Colonic mucosa (tissue), 4 donors: ENCODE measurements at regions not wholly inside any gene's neighbourhood (a gene's known extent, or its start where the extent isn't known, plus 50 kb on each side); places are given as distances from the start of the nearest gene placed in this dataset.

ENCODE experiments used
- DNase-seq: peaks from one replicate; pipeline ENCODE4 v3.0.0-alpha.2; 2020
- H3K27ac ChIP-seq: fragments of 200-600 bp; one replicate; pipeline ENCODE4 v1.8.0; 2021
- H3K27me3 ChIP-seq: fragments of 200-600 bp; one replicate; pipeline ENCODE4 v1.8.0; 2021
- H3K36me3 ChIP-seq: fragments of 200-600 bp; one replicate; pipeline ENCODE4 v1.8.0; 2021
- H3K4me1 ChIP-seq: fragments of 200-600 bp; one replicate; pipeline ENCODE4 v1.8.0; 2021; ENCODE audit warnings: mild to moderate bottlenecking
- H3K4me3 ChIP-seq: fragments of 200-600 bp; one replicate; pipeline ENCODE4 v1.8.0; 2021
- H3K9ac ChIP-seq, 2 donors: one replicate each; pipeline ENCODE4 v1.7.0; 2013; ENCODE audit warnings: control low read depth in 2 of 2, low read depth in 2 of 2, low read length in 2 of 2
- H3K9me3 ChIP-seq: fragments of 200-600 bp; one replicate; pipeline ENCODE4 v1.8.0; 2021
- intact Hi-C: fragments of 100-400 bp; cut with DNase I; formaldehyde crosslinking; loops from one replicate; pipeline ENCODE4 v1.14.1; 2022
- TF ChIP-seq, protein P1 (sequence below): fragments of 200-600 bp; IDR thresholded peaks from one replicate; pipeline ENCODE4 v1.8.0; 2022; ENCODE audit warnings: antibody characterized with exemption, mild to moderate bottlenecking
- donor health status: healthy.
- donor health status: DM: no; HTN: no; CAD: no.
- donor health status: DM: no; HTN: no; CAD: no.

DNA sequence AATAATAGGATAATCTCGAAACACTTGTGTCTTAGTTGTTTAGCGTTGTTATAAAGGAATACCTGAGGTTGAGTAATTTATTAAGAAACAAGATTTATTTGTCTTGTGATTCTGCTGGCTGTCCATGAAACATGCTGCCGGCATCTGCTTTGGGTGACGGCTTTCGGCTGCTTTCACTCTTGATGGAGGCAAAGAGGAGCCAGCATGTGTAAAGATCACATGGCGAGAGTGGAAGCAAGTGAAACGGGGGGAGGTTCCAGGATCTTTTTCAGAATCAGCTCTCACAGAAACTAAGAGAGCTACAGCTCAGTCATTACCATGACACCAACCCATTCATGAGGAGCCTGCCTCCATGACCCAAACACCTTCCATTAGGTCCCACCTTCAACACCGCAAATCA is 402.8 kb downstream of the CDC14C start:
- no peaks in the 10 kb centered on the region for H3K36me3 ChIP-seq
- no peak for DNase-seq
- no peaks in the 10 kb centered on the region for H3K27me3 ChIP-seq
- no peak overlapping the region for H3K4me3 ChIP-seq
- no peak overlapping the region for H3K27ac ChIP-seq
- no peaks in the 10 kb centered on the region for H3K4me1 ChIP-seq
- no peaks in the 10 kb centered on the region for H3K9me3 ChIP-seq
- H3K9ac ChIP-seq = no peak overlapping the region
- intact Hi-C loops = no loop called here
- TF ChIP-seq, protein P1, sequence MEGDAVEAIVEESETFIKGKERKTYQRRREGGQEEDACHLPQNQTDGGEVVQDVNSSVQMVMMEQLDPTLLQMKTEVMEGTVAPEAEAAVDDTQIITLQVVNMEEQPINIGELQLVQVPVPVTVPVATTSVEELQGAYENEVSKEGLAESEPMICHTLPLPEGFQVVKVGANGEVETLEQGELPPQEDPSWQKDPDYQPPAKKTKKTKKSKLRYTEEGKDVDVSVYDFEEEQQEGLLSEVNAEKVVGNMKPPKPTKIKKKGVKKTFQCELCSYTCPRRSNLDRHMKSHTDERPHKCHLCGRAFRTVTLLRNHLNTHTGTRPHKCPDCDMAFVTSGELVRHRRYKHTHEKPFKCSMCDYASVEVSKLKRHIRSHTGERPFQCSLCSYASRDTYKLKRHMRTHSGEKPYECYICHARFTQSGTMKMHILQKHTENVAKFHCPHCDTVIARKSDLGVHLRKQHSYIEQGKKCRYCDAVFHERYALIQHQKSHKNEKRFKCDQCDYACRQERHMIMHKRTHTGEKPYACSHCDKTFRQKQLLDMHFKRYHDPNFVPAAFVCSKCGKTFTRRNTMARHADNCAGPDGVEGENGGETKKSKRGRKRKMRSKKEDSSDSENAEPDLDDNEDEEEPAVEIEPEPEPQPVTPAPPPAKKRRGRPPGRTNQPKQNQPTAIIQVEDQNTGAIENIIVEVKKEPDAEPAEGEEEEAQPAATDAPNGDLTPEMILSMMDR = no peak

DNA sequence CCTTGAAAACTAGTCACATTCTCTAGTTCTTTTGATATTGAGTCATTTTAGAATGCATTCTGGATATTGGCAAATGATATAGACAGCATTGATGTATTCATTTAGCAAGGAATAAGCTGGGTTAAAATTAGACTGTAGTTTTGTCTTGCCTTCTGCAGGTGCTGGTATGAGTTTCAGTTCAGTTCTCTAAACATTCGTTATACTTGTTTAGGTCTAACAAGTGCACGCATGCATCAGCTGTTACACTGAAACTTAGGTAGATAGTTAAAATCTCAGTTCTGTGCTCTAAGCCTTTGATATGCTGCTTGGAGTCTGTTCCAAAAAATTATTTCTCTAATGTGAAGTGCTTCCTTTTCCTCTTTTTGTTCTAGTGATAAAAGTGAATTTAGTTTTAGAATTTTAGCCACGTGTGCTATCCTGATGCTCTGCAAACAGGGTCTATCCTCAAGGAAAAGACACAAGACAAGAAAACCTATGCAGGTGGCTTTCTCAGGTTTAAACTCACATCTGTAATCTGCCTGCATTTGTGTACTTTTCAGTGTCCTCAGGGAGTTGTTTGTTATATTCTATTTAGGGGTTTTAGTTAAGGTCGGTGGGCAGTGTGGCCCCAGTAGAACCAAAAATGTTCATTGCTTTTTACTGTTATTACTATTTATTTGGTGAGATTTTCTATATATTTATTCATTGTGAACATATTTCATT is 409.0 kb downstream of the CDC14C start:
- Histone ChIP-seq H3K9me3 (no peaks in the 10 kb centered on the region), H3K9ac (no peak overlapping the region), H3K36me3 (no peaks in the 10 kb centered on the region), H3K4me3 (no peak overlapping the region), H3K4me1 (no peaks in the 10 kb centered on the region), H3K27me3 (no peaks in the 10 kb centered on the region), H3K27ac (no peak overlapping the region)
- DNase-seq = no peak
- TF ChIP-seq, protein P1 = no peak
- intact Hi-C loops = no loop called here

DNA sequence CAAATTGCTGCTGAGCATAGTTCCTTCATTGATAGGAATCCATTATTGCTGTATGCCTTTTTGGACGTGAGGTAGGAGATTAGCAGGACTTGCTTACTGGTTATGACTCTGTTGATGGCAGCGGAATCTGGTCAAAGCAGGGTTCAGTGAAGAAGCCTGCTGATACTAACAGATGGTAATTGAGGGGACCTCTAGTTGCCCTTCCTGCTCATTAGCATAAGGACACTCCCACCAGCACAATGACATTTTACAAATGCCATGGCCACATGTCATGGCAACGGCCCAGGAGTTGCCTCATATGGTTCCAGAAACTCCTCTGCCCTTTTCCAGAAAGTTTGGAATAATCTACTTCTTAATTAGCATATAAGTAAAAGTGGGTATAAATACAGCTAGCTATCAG is 417.5 kb downstream of the CDC14C start:
- no peaks in the 10 kb centered on the region for H3K27me3 ChIP-seq
- no peak overlapping the region for H3K27ac ChIP-seq
- no peaks in the 10 kb centered on the region for H3K36me3 ChIP-seq
- no peak overlapping the region for H3K9ac ChIP-seq
- TF ChIP-seq, protein P1 = no peak
- DNase-seq = no peak
- no peaks in the 10 kb centered on the region for H3K9me3 ChIP-seq
- intact Hi-C loops = no loop called here
- H3K4me3 ChIP-seq = no peak overlapping the region
- H3K4me1 ChIP-seq = no peaks in the 10 kb centered on the region

DNA sequence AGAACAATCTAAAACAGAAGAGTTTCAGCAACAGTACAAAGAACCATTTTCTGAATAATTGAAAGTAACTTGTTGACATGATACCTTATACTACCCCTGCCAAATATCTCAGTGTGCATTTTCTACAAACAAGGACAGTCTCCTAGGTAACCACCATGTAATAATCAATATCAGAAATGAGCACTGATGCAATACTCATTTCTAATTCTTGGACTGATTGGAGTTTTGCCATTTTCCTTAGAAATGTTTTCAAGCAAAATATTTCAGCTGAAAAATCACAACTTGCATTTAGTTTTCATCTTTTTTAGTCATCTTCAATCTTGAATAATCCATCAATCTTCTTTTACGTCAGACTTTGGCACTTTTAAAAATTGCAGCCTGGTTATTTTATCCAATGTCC is 420.2 kb downstream of the CDC14C start:
- no peak overlapping the region for H3K27ac ChIP-seq
- no peaks in the 10 kb centered on the region for H3K36me3 ChIP-seq
- no peak overlapping the region for H3K4me3 ChIP-seq
- TF ChIP-seq, protein P1 = no peak
- H3K9ac ChIP-seq = no peak overlapping the region
- intact Hi-C loops = no loop called here
- no peaks in the 10 kb centered on the region for H3K27me3 ChIP-seq
- H3K9me3 ChIP-seq = no peaks in the 10 kb centered on the region
- no peaks in the 10 kb centered on the region for H3K4me1 ChIP-seq
- DNase-seq = no peak

DNA sequence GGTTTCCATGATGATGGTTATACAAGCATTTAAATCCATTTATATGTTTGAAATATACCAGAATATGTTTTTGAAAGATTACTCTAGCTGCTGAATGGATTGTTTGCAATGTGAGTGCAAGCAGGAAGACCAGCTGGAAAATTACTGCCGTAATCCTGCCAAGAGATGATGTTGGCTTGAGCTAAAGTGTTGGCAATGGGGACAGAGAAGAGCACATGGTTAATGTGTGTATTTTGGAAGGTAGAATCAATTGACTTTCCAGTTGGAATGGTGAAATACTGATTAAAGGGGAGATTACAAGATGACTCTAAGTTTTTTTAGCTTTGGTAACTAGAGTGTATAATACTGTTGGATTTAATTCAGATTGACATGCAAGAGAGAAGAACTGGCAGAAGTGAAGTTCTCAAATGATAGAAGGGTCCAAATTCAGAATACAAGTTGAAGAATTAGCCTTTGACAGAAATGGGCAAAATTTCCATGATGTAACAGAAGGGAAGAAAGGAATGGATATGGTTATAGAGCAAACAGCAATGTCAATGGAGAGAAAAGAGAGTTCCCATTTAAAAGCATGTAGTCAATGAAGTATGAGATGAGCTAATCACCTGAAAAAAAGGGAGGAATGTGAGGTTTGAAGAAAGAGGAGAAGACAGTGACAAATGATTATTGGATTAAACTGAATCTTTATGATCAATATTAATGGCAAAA is 422.0 kb downstream of the CDC14C start:
- Histone ChIP-seq H3K27me3 (no peaks in the 10 kb centered on the region), H3K36me3 (no peaks in the 10 kb centered on the region), H3K4me3 (no peak overlapping the region), H3K4me1 (no peaks in the 10 kb centered on the region), H3K27ac (no peak overlapping the region), H3K9me3 (no peaks in the 10 kb centered on the region), H3K9ac (no peak overlapping the region)
- TF ChIP-seq, protein P1 = no peak
- intact Hi-C loops = no loop called here
- DNase-seq = no peak
